Middle frontal gyrus (tissue), 1 donor: ENCODE measurements at regions not wholly inside any gene's neighbourhood (a gene's known extent, or its start where the extent isn't known, plus 50 kb on each side); places are given as distances from the start of the nearest gene placed in this dataset.
"Not testable (repeated sequence)": the region's sequence is repeated elsewhere in the genome, so short reads cannot be mapped to it uniquely, and the experiment has no call there.

Source experiments
- DNase-seq: peaks from one replicate; pipeline ENCODE4 v3.0.0-alpha.2; 2015; ENCODE audit warnings: low spot score; ENCODE audit errors: extremely low spot score

DNA sequence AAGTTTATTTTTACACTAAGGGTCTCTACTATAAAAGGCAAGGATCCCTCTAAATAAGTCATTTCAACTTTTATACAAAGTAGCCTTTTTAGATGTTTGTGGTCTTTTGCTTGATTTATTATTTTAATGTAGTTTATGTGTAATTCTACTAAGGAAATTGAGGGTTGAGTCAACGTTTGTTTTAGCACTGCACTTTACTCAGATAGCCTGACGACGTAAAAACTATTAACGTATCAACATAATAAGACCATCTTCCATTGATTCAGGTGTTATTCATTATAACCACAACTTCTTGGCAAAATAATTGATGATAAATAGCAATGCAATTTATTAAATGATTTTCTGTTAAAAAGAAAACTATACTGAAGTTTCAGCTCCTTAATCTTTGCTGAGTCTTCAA, 1103.6 kb upstream of the ACVR2A start:
- DNase-seq: no peak

DNA sequence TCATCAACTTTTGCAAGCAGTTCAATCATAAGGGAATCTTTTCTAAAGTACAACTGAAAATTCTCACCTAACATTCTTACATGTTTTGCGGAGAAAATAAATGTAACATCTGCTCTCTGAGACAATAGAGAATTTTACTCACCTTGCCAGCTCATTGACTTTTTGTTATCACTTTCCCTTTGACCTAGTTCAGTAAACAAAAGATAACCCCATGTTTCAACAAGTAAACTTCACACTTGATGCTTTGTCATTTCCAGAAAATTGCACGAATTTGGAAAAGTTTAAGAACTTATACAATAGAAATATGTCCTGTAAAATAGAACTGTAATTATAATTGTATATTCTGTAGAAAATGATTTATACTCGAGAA, 1110.0 kb upstream of the ACVR2A start:
- no peak for DNase-seq

- DNase-seq: no peak
Observed at GRCh38 chr2:146734042-146734820, 1110.6 kb upstream of the ACVR2A start.

- no peak for DNase-seq
Observed at GRCh38 chr2:146730882-146731281, 1113.9 kb upstream of the ACVR2A start.

DNA sequence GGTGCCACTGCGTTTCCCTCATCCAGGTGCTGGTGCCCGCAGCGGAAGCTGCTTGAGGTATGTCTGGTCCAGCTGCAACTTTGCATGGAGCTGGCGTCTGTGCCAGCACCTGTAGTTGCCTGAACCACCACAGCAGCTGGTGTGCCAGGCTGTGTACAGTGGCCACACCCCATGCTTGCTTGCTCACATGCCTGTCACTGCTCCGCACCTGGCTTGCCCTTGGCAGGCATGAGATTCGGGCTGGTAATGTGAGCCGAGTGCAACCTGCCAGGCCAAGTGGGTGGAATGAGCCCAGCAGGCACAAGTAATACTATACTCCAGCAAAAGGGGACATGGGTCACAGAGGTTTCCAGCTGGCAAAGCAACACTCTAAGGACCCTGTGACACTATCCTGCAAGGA, 1123.3 kb upstream of the ACVR2A start:
- no peak for DNase-seq

GRCh38 chr2:146720170-146720569, 1124.7 kb upstream of the ACVR2A start:
- DNase-seq: no peak

- no peak for DNase-seq
Observed at GRCh38 chr2:146716591-146716990, 1128.2 kb upstream of the ACVR2A start.

DNA sequence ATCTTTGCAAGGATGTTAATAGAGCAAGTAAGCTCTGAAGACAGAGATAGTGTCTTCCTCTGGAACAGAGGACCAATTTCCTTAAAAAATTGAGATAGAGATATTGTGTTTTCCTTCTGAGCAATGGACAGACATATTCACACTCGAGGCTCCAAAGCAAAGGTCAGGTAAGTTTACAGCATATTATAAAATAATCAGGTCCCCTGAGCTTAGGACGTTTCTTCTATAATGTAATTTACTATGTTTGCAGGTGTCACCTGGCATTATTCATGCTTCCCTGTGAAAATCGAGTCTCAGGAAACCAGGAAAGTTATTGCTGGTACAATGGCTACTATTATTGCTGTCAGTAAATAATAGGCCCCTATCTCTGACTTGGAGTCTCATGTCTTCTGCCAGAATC, 1135.8 kb upstream of the ACVR2A start:
- no peak for DNase-seq

GRCh38 chr2:146701183-146701582, 1143.6 kb upstream of the ACVR2A start:
- no peak for DNase-seq

- no peak for DNase-seq
Observed at GRCh38 chr2:146697307-146697706, 1147.5 kb upstream of the ACVR2A start.

DNA sequence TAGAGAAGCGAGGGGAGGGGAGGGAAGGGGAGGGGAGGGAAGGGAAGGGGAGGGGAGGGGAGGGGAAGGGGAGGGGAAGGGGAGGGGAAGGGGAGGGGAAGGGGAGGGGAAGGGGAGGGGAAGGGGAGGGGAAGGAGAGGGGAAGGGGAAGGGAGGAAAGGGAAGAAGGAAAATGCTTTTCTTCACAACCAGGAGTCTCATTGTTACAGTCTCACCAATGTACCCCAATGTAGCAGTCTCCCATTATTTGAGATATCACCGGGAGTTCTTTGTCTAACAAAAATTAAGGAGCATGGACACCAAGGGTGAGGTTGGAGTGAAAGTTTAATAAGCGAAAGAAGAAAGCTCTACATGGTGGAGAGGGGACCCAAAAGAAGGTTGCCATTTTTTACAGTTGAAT, 1148.0 kb upstream of the ACVR2A start:
- DNase-seq: not testable (repeated sequence)

GRCh38 chr2:146681991-146682390, 1162.8 kb upstream of the ACVR2A start:
- no peak for DNase-seq

GRCh38 chr2:146678516-146678915, 1166.3 kb upstream of the ACVR2A start:
- no peak for DNase-seq

GRCh38 chr2:146677280-146677679, 1167.5 kb upstream of the ACVR2A start:
- DNase-seq: no peak

DNA sequence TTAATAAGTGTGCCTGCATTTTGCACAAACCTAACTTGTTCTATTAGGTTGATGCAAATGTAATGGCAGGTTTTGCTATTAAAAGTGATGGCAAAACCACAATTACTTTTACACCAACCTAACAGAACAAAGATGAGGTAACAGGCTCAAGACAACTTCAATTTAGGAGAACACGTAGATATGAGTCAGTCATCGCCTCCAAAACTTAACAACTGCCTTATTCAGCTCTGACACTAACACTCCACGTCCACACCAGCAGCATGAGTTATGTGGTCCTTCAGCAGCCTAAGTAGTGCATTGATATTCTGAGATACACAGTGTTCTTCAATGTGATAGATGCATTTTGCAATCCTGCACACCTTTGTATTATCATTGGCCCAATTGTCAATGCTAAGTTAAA, 1175.1 kb upstream of the ACVR2A start:
- DNase-seq: no peak

GRCh38 chr2:146666340-146666739, 1178.5 kb upstream of the ACVR2A start:
- no peak for DNase-seq

DNA sequence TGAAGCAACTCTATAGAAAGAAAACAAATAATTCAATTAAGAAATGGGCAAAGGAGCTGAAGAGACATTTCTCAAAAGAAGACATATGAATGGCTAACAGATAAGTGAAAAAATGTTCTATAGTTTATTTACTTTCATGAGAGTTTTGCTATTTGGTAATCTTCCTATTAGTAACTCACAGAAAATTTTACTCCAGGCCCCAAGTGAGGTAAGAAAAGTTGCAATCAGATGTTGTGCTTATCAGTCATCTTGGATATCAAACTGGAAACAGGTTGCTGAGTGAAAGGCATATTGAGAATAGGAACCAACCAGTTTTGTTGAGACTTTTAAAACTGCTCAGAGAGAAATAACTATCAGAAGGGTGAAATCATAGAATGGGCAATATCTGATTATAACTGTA, 1179.0 kb upstream of the ACVR2A start:
- DNase-seq: no peak

DNA sequence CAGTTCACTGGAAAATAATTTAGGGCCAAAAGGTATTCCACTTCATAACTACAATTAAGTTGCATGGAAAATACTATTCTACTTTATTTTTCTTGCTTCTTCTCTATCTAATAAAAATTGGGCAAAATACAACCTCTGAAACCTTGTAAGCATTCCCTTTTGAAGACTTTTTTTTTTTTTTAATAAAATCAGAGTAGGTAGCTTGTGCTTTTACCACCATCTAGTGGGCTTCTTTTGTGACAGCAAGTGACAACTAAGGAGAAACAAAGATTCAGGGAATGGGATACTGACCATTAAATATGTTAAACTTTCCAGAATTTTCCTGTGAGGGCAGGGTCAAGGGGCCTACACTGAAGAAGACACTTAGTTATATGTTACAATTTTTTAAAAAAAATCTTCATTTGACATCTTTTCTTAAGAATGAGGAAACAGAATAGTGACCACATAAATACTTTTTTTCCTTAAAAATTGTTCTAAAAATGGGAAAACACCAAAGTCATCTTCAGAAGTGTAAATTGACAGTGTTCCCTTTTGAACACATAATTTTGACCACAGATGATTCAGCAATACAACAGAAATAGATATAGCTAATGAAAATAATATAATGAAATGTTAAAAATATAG, 1183.2 kb upstream of the ACVR2A start:
- no peak for DNase-seq

DNA sequence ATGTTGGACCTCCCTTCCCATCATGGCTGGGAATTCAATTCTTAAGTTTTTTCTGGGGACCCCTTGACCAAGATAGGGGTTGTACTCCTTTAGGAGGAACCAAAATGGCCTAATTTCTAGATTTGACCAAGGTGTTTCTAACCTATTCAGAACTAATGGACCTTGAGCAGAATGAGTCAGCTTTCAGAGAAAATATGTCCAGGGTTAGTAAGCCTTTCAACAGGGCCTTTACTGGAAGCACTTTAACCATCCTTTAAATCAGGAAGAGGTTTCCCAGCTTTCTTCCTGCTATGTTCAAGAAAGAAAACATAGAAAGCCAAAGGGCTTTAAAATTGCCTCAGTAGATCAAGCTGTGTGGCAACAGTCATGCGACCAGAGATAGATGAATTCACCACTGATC, 1184.9 kb upstream of the ACVR2A start:
- DNase-seq: no peak

- no peak for DNase-seq
Observed at GRCh38 chr2:146652311-146652710, 1192.5 kb upstream of the ACVR2A start.

GRCh38 chr2:146651361-146651760, 1193.5 kb upstream of the ACVR2A start:
- no peak for DNase-seq

DNA sequence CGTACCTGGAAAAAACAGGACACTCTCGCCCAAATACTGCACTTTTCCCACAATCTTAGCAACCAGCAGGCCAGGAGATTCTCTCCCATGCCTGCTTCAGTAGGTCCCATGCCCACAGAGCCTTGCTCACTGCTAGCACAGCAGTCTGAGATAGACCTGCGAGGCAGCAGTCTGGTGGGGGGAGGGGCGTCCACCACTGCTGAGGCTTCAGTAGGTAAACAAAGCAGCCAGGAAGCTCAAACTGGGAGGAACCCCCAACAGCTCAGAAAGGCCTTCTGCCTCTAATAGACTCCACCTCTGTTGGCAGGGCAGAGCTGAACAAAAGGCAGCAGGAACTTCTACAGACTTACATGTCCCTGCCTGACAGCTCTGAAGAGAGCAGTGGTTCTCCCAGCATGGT, 1202.8 kb upstream of the ACVR2A start:
- DNase-seq: no peak
